HG03066 (cell line): ENCODE measurements at regions not wholly inside any gene's neighbourhood (a gene's known extent, or its start where the extent isn't known, plus 50 kb on each side); places are given as distances from the start of the nearest gene placed in this dataset.
"Not testable (repeated sequence)": the region's sequence is repeated elsewhere in the genome, so short reads cannot be mapped to it uniquely, and the experiment has no call there.

Experiments used
- ATAC-seq: cut with Tn5 transposase; IDR thresholded peaks from one replicate; pipeline ENCODE4 v1.9.1; 2021; ENCODE audit warnings: low read depth; ENCODE audit not compliant: unreplicated experiment

DNA sequence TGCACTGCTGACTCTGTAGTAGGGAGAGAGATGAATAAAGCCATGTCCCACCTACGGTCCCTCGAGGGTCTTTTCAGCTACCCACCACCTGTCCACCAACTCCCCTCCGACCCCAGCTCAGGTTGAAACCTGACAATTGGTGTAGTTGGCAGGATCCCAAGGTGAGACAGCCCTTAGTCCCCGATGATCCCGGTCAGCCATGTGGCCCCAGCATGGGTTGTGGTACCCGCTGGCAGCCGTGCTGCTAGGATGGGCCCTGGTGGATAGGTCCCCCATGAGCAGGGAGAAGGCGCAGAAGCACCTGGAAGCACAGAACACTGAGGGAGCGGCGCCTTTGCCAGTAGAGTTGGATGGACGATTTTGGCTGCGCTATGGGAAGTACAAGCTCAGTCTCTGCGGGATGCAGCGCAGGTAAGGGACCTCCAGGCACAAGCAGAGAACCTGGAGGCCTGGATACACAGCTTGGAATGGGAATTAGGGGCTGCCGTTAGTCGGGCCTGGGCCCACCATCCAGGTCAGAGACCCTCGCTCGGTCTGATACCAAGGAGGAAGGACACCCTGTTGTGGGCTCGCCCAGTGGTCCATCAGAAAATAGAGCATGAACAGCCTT, 694.6 kb upstream of the AGA start:
- no peak for ATAC-seq

GRCh38 chr4:178137732-178138471, 695.7 kb upstream of the AGA start:
- ATAC-seq, result no peak

DNA sequence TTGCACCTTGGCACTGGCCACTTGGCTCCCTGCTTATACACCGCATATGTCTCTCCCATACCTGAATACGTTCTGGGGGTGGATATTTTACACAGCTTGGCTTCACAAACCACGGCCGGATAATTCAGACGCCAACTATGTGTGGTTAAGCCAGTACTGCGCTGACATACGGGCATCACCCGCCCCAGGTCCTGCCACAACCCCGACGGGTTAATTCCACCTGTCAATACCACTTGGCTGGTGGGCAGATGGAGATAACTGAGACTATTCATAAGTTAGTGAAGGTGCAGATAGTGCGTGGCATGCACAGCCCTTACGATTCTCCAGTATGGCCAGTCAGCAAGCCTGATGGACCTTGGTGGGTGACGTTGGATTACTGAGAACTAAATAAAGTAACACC, 696.3 kb upstream of the AGA start:
- no peak for ATAC-seq

DNA sequence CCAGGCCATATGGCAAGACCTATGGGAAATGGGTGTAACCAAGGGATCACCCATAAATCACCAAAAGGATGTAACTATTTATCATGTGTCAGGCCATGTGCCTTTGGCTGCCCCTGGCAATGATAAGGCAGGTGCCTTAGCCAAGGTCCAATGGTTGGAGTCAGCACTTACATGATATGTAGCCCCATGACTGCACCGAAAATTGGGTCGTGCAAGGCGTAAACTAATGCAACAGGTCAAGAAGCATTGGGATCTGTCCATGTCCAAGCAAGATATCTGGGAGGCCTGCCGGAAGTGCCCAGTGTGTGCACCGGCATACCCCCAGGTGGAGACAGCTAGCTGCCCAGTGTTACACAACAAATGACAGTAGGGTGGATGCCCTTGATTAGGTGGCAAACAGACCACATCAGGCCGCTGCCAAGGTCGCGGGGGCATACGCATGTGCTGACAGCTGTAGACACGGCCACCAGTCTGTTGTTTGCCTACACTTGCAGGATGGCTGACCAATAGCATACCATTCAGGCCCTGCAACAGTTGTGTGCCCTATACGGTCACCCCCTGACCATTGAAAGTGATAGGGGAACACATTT, 698.2 kb upstream of the AGA start:
- ATAC-seq, result no peak

DNA sequence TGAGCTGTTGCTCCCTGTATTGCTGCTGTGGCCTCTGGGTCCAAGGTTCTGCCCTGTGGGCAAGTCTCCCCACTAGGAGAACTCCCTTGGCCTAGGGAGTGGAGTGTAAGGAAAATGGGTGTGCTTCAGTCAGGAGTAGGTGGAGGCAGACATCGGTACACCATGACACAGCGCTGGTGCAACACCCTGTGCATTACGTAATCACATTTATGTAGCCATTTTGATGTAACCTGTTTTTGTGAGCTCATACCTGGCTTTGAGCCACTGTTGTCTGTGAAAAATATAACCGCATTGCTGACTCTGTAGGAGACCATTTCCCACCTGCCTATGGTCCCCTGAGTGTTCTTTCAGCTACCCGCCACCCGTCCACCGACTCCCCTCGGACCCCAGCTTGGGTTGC, 700.5 kb upstream of the AGA start:
- ATAC-seq, result no peak

GRCh38 chr4:178148106-178148505, 705.9 kb upstream of the AGA start:
- no peak for ATAC-seq

DNA sequence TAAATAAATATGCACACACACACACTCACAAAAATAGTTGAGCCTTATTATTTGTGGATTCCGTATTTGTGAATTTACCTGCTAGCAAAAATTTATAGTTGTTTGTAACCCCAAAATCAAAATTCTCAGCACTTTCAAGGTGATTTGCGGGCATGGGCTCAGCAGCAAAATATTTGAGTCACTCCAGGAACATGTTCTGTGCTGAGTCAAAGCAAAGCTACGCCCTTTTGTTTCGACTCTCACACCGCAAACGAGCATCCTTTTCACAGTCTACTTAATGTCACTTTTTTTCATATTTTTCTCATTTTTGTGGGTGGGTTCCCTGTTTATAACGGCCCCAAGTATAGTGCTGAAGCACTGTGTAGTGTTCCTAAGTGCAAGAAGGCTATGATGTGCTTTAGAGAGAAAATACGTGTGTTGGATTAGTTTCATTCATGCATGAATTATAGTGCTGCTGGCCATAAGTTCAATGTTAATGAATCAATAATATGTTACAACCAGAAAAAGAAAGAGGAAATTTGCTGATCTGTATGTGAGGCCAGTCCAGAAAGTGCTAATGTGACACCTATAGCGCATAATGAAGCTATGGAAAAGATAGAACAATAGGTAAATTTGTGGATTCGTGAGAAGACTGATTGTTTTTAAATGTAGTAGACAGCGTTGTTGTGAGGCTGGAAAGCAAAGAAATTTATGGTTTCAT, 723.2 kb upstream of the AGA start:
- no peak for ATAC-seq

GRCh38 chr4:178165951-178166308, 723.7 kb upstream of the AGA start:
- no peak for ATAC-seq

GRCh38 chr4:178173771-178174170, 731.5 kb upstream of the AGA start:
- ATAC-seq, result no peak

- ATAC-seq, result no peak
Measured at GRCh38 chr4:178174756-178175155, 732.5 kb upstream of the AGA start.

DNA sequence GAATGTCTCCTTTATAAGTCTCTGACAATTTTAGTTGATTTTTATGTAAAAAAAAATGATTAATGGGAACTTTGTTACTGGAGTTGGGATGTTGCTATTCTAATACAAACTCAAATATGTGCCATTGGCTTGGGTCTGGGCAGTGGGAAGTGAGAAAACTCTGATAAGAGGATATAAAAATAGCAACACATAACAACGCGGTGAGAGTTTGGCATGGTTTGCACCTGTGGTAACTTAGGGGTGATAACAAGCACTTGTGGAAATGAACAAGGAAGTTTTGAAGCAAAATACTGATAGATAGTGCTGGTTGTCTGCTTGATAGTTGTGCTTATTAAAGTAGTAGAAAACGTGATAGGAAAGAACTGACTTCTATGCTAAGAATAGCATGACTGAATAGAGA, 743.3 kb upstream of the AGA start:
- no peak for ATAC-seq

DNA sequence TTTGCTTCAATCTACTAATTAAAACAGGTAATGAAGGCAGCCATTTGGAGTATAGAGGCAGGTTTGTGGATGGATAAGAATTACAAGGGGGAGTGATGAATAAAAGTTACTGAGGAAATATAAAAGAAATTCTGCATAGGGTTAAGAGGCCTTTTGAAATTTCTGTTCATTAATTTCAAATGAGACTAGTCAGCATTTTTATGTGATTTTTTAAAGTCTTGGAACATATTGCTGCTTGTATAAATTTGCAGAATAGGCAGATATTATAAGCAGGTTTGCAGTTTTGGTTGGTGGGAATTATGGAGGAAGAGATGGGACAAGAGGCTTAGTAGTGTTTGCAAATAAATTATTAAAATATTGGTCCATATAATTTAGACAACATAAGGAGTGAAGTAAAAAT, 750.4 kb upstream of the AGA start:
- ATAC-seq, result no peak

- no peak for ATAC-seq
Measured at GRCh38 chr4:178196751-178197374, 754.6 kb upstream of the AGA start.

DNA sequence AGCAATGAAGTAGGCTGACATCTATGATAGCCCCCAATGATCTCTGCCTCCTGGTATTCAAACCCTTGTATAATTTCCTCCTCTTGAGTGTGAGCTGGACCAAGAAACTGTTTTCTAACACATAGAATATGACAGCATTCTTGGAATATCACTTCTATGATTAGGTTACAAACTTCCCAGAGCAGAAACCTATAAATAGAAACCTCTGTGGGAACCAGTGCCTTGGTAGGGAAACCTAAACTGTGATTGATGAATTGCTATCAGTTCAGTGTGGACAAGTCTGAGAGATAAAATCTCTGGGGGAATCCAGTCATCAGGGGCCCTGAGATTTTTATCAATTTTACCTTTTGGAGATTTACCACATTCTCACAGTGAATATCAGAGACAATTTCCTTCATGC, 756.5 kb upstream of the AGA start:
- no peak for ATAC-seq

DNA sequence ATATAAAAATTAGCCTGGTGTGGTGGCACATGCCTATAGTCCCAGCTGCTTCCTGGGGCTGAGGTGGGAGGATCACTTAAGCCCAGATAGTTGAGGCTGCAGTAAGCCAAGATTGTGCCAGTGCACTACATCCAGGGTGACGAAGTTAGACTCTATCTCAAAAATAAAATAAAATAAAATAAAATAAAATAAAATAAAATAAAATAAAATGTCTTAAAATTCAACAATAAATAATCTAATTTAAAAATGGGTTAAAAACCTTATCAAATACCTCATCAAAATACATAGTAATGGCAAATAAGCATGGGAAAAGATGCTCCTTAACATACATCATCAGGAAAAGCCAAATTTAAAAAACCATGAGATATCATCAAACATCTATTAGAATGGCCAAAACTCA, 760.2 kb upstream of the AGA start:
- no peak for ATAC-seq

DNA sequence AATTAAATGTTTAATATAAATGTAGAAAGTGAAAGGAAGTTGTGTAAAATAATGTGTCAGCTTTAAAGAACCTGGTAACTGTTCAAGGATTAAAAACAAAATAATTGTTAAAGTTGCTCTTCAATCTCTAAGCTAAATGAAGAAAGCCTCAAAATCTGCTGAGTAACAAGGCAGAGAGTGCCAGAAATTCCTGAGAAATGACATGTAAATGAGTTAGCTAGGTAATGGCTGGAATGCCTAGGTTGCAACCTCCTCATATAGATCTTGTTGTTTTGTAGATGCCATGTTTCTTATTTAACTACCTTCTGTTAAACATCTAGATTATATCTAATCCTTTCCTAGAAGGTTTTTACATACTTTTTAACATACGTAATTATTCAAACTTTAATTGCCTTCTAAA, 763.6 kb upstream of the AGA start:
- no peak for ATAC-seq

DNA sequence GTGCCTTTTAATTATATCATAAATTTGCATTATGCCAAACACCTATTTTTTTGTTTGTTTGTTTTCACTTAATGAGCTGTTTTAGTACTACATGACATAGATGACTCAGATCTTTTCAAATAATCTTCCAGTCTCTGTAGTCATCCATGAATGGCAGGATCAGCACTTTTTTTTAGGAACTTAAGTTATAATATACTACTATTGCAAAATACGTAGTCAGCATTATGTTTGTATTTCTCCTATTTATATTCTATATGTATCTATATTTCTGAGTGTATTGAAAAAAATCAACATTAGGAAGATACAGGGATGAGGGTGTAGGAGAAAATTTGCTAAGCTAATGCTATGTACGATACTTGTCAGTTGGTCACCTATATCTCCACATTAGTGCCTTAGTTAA, 773.1 kb upstream of the AGA start:
- ATAC-seq, result no peak

- ATAC-seq, result no peak
Measured at GRCh38 chr4:178215763-178216162, 773.5 kb upstream of the AGA start.

DNA sequence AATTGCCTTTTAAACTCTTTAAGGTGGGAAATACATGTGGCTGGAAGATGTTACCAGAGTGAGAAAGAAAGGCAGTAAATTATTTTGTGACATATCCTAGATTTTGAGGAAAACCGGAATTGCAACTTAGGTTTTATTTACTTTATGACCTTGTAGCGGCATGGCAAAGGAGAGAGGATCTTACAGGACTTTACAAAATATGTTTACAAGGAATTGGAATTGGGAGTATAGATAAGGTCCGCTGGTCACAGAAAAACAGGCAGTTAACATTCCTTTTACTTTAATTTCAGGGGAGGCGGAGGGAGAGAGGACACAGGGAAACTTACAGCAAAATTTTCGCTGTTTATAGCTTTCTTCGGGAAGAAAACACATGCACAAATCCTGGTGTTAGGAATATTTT, 784.2 kb upstream of the AGA start:
- not testable (repeated sequence) for ATAC-seq

GRCh38 chr4:178233906-178234305, 791.7 kb upstream of the AGA start:
- ATAC-seq, result no peak

DNA sequence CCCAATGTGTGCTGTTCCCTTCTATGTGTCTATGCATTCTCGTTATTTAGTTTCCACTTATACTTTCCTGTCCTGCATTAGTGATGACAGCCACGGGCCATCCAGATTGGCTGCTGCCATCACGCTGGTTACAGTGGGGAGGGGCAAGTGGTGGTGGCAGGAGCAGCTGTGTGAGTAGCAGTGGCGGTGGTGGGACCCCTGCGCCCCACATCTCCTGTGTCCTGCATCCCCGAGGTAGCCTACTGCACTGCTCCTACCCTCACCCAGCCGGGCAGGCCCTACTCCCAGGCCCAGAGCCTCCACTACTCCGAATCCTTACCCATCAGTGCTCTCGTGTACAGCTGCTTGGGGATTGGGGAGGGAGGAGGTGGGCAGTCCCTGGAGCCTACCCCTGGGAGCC, 798.7 kb upstream of the AGA start:
- ATAC-seq, result no peak
